ENCODE measurements at regions not wholly inside any gene's neighbourhood (a gene's known extent, or its start where the extent isn't known, plus 50 kb on each side); places are given as distances from the start of the nearest gene placed in this dataset.

DNA sequence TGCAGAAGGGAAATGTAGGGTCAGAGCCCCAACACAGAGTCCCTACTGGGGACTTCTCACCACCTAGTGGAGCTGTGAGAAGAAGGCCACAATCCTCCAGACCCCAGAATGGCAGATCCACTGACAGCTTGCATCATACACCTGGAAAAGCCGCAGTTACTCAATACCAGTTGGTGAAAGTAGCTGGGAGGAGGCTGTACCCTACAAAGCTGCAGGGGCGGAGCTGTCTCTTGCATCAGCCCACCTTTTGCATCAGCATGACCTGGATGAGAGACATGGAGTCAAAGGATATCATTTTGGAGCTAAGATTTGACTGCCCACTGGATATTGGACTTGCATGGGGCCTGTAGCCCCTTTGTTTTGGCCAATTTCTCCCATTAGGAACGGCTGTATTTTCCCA is 237.3 kb downstream of the CALCRL start:
- TF ChIP-seq, protein P1, sequence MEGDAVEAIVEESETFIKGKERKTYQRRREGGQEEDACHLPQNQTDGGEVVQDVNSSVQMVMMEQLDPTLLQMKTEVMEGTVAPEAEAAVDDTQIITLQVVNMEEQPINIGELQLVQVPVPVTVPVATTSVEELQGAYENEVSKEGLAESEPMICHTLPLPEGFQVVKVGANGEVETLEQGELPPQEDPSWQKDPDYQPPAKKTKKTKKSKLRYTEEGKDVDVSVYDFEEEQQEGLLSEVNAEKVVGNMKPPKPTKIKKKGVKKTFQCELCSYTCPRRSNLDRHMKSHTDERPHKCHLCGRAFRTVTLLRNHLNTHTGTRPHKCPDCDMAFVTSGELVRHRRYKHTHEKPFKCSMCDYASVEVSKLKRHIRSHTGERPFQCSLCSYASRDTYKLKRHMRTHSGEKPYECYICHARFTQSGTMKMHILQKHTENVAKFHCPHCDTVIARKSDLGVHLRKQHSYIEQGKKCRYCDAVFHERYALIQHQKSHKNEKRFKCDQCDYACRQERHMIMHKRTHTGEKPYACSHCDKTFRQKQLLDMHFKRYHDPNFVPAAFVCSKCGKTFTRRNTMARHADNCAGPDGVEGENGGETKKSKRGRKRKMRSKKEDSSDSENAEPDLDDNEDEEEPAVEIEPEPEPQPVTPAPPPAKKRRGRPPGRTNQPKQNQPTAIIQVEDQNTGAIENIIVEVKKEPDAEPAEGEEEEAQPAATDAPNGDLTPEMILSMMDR (IDR thresholded peaks at IDR 0.05), result no peak
- TF ChIP-seq POLR2AphosphoS5 (IDR thresholded peaks at IDR 0.05), result no peak
